Ovary (tissue), 3 donors: ENCODE measurements at regions not wholly inside any gene's neighbourhood (a gene's known extent, or its start where the extent isn't known, plus 50 kb on each side); places are given as distances from the start of the nearest gene placed in this dataset.

Source experiments
- CTCF ChIP-seq, 3 donors: fragments of 450-650 bp in 2 of 3; fragments of 200-600 bp in 1 of 3; IDR thresholded peaks; one replicate each; pipeline versions ENCODE4 v1.5.1 to v1.8.0; 2016 to 2022; ENCODE audit warnings: antibody characterized with exemption in 3 of 3, mild to moderate bottlenecking in 1 of 3
- EP300 ChIP-seq: sonication (generic); formaldehyde crosslinking; IDR thresholded peaks from one replicate; pipeline ENCODE4 v1.6.1; 2017; ENCODE audit warnings: antibody characterized with exemption
- donor health status: DM: no; HTN: no; CAD: no.

GRCh38 chr11:126147208-126148111, 64.0 kb downstream of the RPUSD4 start:
- TF ChIP-seq CTCF (IDR thresholded peaks at IDR 0.05) (no peak), EP300 (no peak)
